Fibroblast of lung (primary cell): ENCODE measurements at regions not wholly inside any gene's neighbourhood (a gene's known extent, or its start where the extent isn't known, plus 50 kb on each side); places are given as distances from the start of the nearest gene placed in this dataset.

ENCODE experiments used
- DNase-seq, 2 donors: peaks; one replicate each; pipeline versions ENCODE4 v3.0.0 to v3.0.0-alpha.2; 2010; ENCODE audit warnings: low read depth in 2 of 2
- H2AFZ ChIP-seq: 2 replicates; pipeline ENCODE4 v1.5.1; 2012; ENCODE audit warnings: low read length, control low read depth, inconsistent platforms
- H3K27ac ChIP-seq: 2 replicates; pipeline ENCODE4 v1.5.1; 2011; ENCODE audit warnings: low read length, control low read depth; ENCODE audit not compliant: insufficient read depth
- H3K27me3 ChIP-seq: 2 replicates; pipeline ENCODE4 v1.5.1; 2011; ENCODE audit warnings: mild to moderate bottlenecking, low read length; ENCODE audit not compliant: control insufficient read depth, insufficient read depth
- H3K36me3 ChIP-seq: 2 replicates; pipeline ENCODE4 v1.5.1; 2011; ENCODE audit warnings: low read length; ENCODE audit not compliant: control insufficient read depth, insufficient read depth
- H3K4me1 ChIP-seq: 2 replicates; pipeline ENCODE4 v1.5.1; 2011; ENCODE audit warnings: low read length; ENCODE audit not compliant: control insufficient read depth, insufficient read depth; ENCODE audit errors: extremely low read depth
- H3K4me2 ChIP-seq: 2 replicates; pipeline ENCODE4 v1.5.1; 2011; ENCODE audit warnings: low read length, control low read depth; ENCODE audit not compliant: insufficient read depth; ENCODE audit errors: extremely low read depth
- H3K4me3 ChIP-seq, 4 experiments: fragments of 200-600 bp in 1 of 4; sonication (generic) in 1 of 4; replicated peaks in 1 of 4; 2 replicates each; pipeline ENCODE4 v1.5.1; 2011 to 2016; ENCODE audit warnings: low read length in 4 of 4, low read depth in 3 of 4, mild to moderate bottlenecking in 3 of 4, control low read depth in 2 of 4, inconsistent platforms in 1 of 4, mixed read lengths in 1 of 4; ENCODE audit not compliant: insufficient read depth in 1 of 4; ENCODE audit errors: control extremely low read depth in 1 of 4
- H3K79me2 ChIP-seq: 2 replicates; pipeline ENCODE4 v1.5.1; 2012; ENCODE audit warnings: mild to moderate bottlenecking, low read length, inconsistent platforms; ENCODE audit not compliant: control insufficient read depth, insufficient read depth
- H3K9ac ChIP-seq: 2 replicates; pipeline ENCODE4 v1.5.1; 2011; ENCODE audit warnings: mild to moderate bottlenecking, low read length, control low read depth; ENCODE audit not compliant: insufficient read depth
- H3K9me3 ChIP-seq: 2 replicates; pipeline ENCODE4 v1.5.1; 2012; ENCODE audit warnings: low read depth, low read length; ENCODE audit not compliant: control insufficient read depth, insufficient read depth
- H4K20me1 ChIP-seq: 2 replicates; pipeline ENCODE4 v1.5.1; 2011; ENCODE audit warnings: low read length; ENCODE audit not compliant: control insufficient read depth, insufficient read depth; ENCODE audit errors: extremely low read depth
- EZH2 ChIP-seq: IDR thresholded peaks from 2 replicates; pipeline ENCODE4 v1.5.1; 2012; ENCODE audit warnings: low read length, control low read depth, mild to moderate bottlenecking; ENCODE audit errors: missing control alignments
- TF ChIP-seq, protein P1 (sequence below), 2 donors: IDR thresholded peaks in 1 of 2; conservative IDR thresholded peaks in 1 of 2; 1 replicate in 1 of 2; 2 replicates in 1 of 2; pipeline ENCODE4 v1.5.1; 2011 to 2012; ENCODE audit warnings: low read length in 2 of 2, control low read depth in 1 of 2, inconsistent platforms in 1 of 2, low read depth in 1 of 2, mild to moderate bottlenecking in 1 of 2

DNA sequence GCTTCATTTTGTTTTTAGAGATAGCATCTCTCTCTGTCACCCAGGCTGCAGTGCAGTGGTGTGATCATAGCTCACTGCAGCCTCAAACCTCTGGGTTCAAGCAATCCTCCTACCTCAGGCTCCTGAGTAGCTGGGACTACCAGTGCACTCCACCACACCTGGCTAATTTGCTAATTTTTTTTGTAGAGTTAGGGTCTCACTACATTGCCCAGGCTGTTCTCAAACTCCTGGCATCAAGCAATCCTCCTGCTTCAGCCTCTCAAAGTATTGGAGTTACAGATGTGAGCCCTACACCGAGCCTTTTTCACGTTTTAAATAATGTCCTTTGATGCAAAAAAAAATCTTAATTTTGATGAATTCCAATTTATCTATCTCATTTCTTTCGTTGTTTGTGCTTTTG is 75.4 kb upstream of the LINC01488 start:
- Histone ChIP-seq H3K27me3 (no peaks in the 10 kb centered on the region), H3K9me3 (no peaks in the 10 kb centered on the region), H3K4me3 (no peak overlapping the region), H2AFZ (no peak overlapping the region), H4K20me1 (no peaks in the 10 kb centered on the region), H3K36me3 (no peaks in the 10 kb centered on the region), H3K4me2 (no peak overlapping the region), H3K79me2 (no peaks in the 10 kb centered on the region), H3K27ac (no peak overlapping the region), H3K4me1 (peaks cover 11% of the 10 kb centered on the region), H3K9ac (no peak overlapping the region)
- no peak for DNase-seq
- TF ChIP-seq, protein P1, sequence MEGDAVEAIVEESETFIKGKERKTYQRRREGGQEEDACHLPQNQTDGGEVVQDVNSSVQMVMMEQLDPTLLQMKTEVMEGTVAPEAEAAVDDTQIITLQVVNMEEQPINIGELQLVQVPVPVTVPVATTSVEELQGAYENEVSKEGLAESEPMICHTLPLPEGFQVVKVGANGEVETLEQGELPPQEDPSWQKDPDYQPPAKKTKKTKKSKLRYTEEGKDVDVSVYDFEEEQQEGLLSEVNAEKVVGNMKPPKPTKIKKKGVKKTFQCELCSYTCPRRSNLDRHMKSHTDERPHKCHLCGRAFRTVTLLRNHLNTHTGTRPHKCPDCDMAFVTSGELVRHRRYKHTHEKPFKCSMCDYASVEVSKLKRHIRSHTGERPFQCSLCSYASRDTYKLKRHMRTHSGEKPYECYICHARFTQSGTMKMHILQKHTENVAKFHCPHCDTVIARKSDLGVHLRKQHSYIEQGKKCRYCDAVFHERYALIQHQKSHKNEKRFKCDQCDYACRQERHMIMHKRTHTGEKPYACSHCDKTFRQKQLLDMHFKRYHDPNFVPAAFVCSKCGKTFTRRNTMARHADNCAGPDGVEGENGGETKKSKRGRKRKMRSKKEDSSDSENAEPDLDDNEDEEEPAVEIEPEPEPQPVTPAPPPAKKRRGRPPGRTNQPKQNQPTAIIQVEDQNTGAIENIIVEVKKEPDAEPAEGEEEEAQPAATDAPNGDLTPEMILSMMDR (conservative IDR thresholded peaks at IDR 0.05 in 1 of 2, IDR thresholded peaks at IDR 0.05 in 1 of 2; ENCODE audit: low read depth in 1 of 2, low read length in 2 of 2): no peak
- no peak for TF ChIP-seq EZH2

DNA sequence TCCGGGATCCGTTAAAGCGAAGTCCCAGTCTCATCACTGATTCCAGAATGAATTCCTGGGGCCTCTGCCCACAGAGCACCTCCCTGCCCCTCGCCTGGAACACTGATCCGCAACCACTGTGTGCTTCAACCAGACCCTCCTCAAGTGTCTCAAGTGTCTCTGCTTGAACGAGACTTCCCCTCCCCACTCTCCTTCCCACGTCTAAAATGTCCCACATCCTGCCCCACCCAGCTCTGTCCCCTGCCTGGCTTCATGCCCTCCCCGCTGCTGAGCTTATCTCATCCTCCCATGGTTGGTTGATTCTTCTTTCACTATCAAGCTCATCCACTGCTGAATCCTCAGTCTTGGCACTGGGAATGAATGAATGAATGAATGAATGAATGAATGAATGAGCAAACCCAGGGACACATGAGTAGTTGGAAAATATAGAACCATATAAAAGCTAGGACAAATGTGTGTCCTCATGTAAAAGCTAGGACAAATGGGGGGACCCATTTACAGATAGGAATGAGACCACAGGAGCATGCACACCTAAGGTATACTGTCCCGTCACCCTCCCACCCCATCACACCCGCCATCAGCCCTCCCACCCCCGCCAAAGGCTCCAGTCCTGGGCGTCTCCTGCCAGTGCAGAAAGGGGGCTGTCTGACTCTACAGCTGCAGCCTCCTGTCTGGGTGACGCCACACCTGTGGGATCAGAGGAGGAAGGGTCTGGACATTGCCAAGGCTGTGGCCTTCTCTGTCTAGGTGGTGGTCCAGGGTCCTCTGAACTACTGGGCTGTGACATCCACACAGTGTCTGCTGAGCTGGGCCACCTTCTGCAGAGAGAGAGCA is 71.4 kb upstream of the LINC01488 start:
- Histone ChIP-seq H3K4me1 (no peaks in the 10 kb centered on the region), H3K27ac (no peak overlapping the region), H3K4me3 (no peak overlapping the region), H2AFZ (no peak overlapping the region), H4K20me1 (no peaks in the 10 kb centered on the region), H3K79me2 (no peaks in the 10 kb centered on the region), H3K36me3 (no peaks in the 10 kb centered on the region), H3K9ac (no peak overlapping the region), H3K27me3 (no peaks in the 10 kb centered on the region), H3K4me2 (no peak overlapping the region), H3K9me3 (no peaks in the 10 kb centered on the region)
- no peak for DNase-seq
- TF ChIP-seq, protein P1 (conservative IDR thresholded peaks at IDR 0.05 in 1 of 2, IDR thresholded peaks at IDR 0.05 in 1 of 2; ENCODE audit: low read depth in 1 of 2, low read length in 2 of 2): no peak
- no peak for TF ChIP-seq EZH2

DNA sequence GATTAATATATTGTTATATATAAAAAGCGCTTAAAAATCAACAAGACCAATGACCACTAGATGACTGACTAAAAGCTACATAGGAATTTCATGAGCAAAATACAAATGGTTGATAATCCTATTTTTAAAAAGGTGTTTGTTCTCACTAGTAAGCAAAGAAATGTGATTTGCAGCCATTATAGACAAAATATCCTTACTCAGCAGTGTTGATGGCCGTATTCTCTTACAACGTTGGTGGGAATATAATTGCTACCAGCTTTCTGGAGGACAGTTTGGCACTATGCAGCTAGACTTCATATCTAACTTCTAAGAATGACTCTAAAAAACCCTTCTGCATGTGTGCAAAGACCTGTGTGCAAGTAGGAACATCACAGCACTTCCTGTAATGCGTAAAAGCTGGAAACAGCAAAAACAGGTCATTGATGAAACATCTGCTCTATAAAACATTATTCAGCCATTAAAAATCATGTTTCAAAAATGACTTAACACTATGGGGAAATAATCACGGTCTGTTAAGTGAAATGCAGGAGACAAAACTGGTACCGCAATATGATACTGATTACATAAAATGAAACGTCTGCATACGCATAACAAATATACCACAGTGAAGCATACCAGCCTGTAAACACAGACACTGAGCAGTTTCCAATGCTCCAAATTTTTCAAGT is 70.1 kb upstream of the LINC01488 start:
- Histone ChIP-seq H4K20me1 (no peaks in the 10 kb centered on the region), H3K4me2 (no peak overlapping the region), H2AFZ (no peak overlapping the region), H3K4me1 (no peaks in the 10 kb centered on the region), H3K79me2 (no peaks in the 10 kb centered on the region), H3K4me3 (no peak overlapping the region), H3K27ac (no peak overlapping the region), H3K9ac (no peak overlapping the region), H3K9me3 (no peaks in the 10 kb centered on the region), H3K27me3 (no peaks in the 10 kb centered on the region), H3K36me3 (no peaks in the 10 kb centered on the region)
- DNase-seq: no peak
- TF ChIP-seq, protein P1 (conservative IDR thresholded peaks at IDR 0.05 in 1 of 2, IDR thresholded peaks at IDR 0.05 in 1 of 2; ENCODE audit: low read depth in 1 of 2, low read length in 2 of 2): no peak
- TF ChIP-seq EZH2: no peak
